ENCODE measurements at regions not wholly inside any gene's neighbourhood (a gene's known extent, or its start where the extent isn't known, plus 50 kb on each side); places are given as distances from the start of the nearest gene placed in this dataset.

GRCh38 chr10:3477683-3478082, 305.1 kb upstream of the PITRM1 start:
- Mint-ChIP-seq H3K4me1 (ENCODE audit: unreplicated experiment) (peaks cover 15% of the 10 kb centered on the region), H3K9me3 (ENCODE audit: unreplicated experiment) (no peaks in the 10 kb centered on the region), H3K27ac (ENCODE audit: unreplicated experiment) (no peak overlapping the region), H3K27me3 (ENCODE audit: unreplicated experiment) (peaks cover 7% of the 10 kb centered on the region), H3K4me3 (ENCODE audit: unreplicated experiment) (no peak overlapping the region), H3K36me3 (ENCODE audit: unreplicated experiment) (no peaks in the 10 kb centered on the region)
- no peak for TF ChIP-seq CTCF (IDR thresholded peaks at IDR 0.05)
- DNase-seq (ENCODE audit: extremely low spot score, unreplicated experiment) = no peak

DNA sequence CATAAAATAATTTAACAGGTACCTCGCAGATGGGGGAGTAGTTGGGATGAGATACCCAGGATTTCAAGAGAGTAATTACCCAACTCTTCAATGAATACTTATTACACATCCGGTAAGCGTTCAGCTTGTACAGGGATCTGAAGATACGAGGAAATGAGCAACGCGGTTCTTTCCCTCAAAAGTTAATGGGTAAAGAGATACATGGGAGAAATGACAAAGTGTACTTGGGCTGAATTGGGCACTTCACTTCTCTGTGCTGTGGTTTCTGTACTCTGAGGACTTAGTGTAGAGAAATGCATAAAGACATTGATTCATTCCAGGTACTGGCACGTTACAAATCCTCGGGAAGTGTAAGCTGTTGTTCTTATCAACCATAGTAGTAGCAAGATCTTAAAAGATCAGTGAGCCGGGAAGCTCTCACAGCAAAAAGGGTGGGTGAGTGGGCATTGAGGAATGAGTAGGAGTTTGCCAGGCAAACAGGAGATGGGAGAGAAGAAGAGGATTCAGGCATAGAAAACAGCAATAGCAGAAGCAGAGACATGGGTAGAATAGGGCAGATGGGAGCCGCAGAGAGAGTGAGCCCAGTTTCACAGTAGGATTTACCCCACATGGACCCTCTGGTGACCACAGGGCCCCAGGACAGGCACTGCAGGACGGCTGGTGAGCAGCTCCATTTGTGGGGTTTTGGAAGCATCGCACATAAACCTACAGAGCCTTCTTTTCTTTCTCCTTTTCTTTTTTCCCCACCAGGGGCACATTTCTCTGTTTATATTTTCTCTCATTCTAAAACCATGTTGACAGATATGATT, 304.3 kb upstream of the PITRM1 start:
- peaks cover 7% of the 10 kb centered on the region for H3K27me3 Mint-ChIP-seq (ENCODE audit: unreplicated experiment)
- H3K9me3 Mint-ChIP-seq (ENCODE audit: unreplicated experiment) = no peaks in the 10 kb centered on the region
- H3K36me3 Mint-ChIP-seq (ENCODE audit: unreplicated experiment) = no peaks in the 10 kb centered on the region
- no peak for TF ChIP-seq CTCF (IDR thresholded peaks at IDR 0.05)
- DNase-seq (ENCODE audit: extremely low spot score, unreplicated experiment) = no peak
- H3K27ac Mint-ChIP-seq (ENCODE audit: unreplicated experiment) = no peak overlapping the region
- peaks cover 12% of the 10 kb centered on the region for H3K4me1 Mint-ChIP-seq (ENCODE audit: unreplicated experiment)
- no peak overlapping the region for H3K4me3 Mint-ChIP-seq (ENCODE audit: unreplicated experiment)

DNA sequence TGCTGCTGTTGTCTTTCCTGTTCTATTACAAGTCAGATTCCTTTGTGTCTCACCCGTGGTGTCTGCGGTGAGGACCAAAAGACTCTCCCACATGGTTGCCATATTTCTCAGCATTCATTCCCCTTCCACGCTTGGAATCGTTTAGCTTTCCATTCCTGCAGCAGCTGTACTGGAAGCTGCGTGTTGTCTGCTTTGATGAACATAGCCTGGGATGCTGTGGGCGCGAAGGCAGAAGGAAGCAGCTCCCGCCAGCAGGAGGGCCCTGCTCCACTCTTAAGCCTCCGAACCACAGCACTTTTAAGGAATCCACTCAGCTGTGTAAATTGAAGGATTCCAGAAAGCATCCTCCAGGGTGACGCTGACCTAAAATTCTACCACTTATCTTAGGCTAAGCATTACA, 303.6 kb upstream of the PITRM1 start:
- no peak for TF ChIP-seq CTCF (IDR thresholded peaks at IDR 0.05)
- H3K4me3 Mint-ChIP-seq (ENCODE audit: unreplicated experiment) = no peak overlapping the region
- no peaks in the 10 kb centered on the region for H3K9me3 Mint-ChIP-seq (ENCODE audit: unreplicated experiment)
- no peak overlapping the region for H3K27ac Mint-ChIP-seq (ENCODE audit: unreplicated experiment)
- peaks cover 2% of the 10 kb centered on the region for H3K36me3 Mint-ChIP-seq (ENCODE audit: unreplicated experiment)
- peaks cover 12% of the 10 kb centered on the region for H3K4me1 Mint-ChIP-seq (ENCODE audit: unreplicated experiment)
- no peak for DNase-seq (ENCODE audit: extremely low spot score, unreplicated experiment)
- peaks cover 7% of the 10 kb centered on the region for H3K27me3 Mint-ChIP-seq (ENCODE audit: unreplicated experiment)

DNA sequence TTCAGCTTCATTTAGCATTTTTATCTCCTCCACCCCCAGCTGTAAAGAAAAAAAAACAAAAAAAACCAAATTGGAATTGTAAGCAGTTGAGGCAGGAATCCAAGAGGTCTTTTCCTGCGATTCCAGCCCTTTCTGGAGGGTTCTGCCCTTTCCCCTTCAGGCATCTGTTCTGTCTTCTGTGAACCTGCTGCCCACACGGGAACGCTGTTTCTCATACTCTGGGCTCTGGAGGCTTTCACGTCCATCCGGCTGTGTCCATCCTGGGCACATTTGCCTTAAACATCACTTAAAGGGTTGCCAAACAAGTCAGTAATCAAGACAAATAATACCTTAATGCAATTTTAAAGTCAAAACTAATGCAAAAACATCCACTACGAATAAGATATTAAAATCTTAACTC, 302.8 kb upstream of the PITRM1 start:
- H3K27ac Mint-ChIP-seq (ENCODE audit: unreplicated experiment) = no peak overlapping the region
- no peak for DNase-seq (ENCODE audit: extremely low spot score, unreplicated experiment)

More for the DNA sequence above, 302.8 kb upstream of the PITRM1 start:
- peaks cover 7% of the 10 kb centered on the region for H3K27me3 Mint-ChIP-seq (ENCODE audit: unreplicated experiment)
- TF ChIP-seq CTCF (IDR thresholded peaks at IDR 0.05) = no peak
- H3K36me3 Mint-ChIP-seq (ENCODE audit: unreplicated experiment) = peaks cover 2% of the 10 kb centered on the region
- no peaks in the 10 kb centered on the region for H3K9me3 Mint-ChIP-seq (ENCODE audit: unreplicated experiment)
- no peak overlapping the region for H3K4me3 Mint-ChIP-seq (ENCODE audit: unreplicated experiment)
- peaks cover 14% of the 10 kb centered on the region for H3K4me1 Mint-ChIP-seq (ENCODE audit: unreplicated experiment)

All from osteocyte (in vitro differentiated cells).